Pons (tissue), 1 donor: ENCODE measurements at regions not wholly inside any gene's neighbourhood (a gene's known extent, or its start where the extent isn't known, plus 50 kb on each side); places are given as distances from the start of the nearest gene placed in this dataset.

ENCODE experiments used
- DNase-seq: peaks from one replicate; pipeline ENCODE4 v3.0.0-alpha.2; 2016; ENCODE audit warnings: low spot score

- DNase-seq, result no peak
Measured at GRCh38 chr1:61523893-61524605, 200.9 kb downstream of the TM2D1 start.

GRCh38 chr1:61523229-61523628, 201.7 kb downstream of the TM2D1 start:
- DNase-seq, result no peak

GRCh38 chr1:61520401-61520800, 204.5 kb downstream of the TM2D1 start:
- DNase-seq, result peak; percentile 11

- DNase-seq, result peak; percentile 5
Measured at GRCh38 chr1:61519631-61520030, 205.3 kb downstream of the TM2D1 start.

- no peak for DNase-seq
Measured at GRCh38 chr1:61518670-61519400, 206.1 kb downstream of the TM2D1 start.

GRCh38 chr1:61517345-61517744, 207.6 kb downstream of the TM2D1 start:
- DNase-seq, result no peak

GRCh38 chr1:61515096-61515495, 209.8 kb downstream of the TM2D1 start:
- no peak for DNase-seq
